GM23248 (cell line): ENCODE measurements at regions not wholly inside any gene's neighbourhood (a gene's known extent, or its start where the extent isn't known, plus 50 kb on each side); places are given as distances from the start of the nearest gene placed in this dataset.

Experiments used
- EZH2 ChIP-seq: fragments of 200-600 bp; sonication (generic); IDR thresholded peaks from 2 replicates; pipeline ENCODE4 v1.6.1; 2018; ENCODE audit warnings: antibody characterized with exemption, mild to moderate bottlenecking; ENCODE audit not compliant: insufficient read depth, poor library complexity, severe bottlenecking
- EZH2phosphoT487 ChIP-seq: fragments of 200-600 bp; sonication (generic); IDR thresholded peaks from 2 replicates; pipeline ENCODE4 v1.6.1; 2018; ENCODE audit warnings: antibody characterized with exemption, moderate library complexity, mild to moderate bottlenecking, low read depth; ENCODE audit not compliant: insufficient read depth

- TF ChIP-seq EZH2 (no peak), EZH2phosphoT487 (no peak)
Observed at GRCh38 chr22:27274770-27275449, 526.6 kb downstream of the MN1 start.
